SK-N-MC (cell line): ENCODE measurements at regions not wholly inside any gene's neighbourhood (a gene's known extent, or its start where the extent isn't known, plus 50 kb on each side); places are given as distances from the start of the nearest gene placed in this dataset.

Source experiments
- EZH2 ChIP-seq: fragments of 200-600 bp; sonication (generic); IDR thresholded peaks from one replicate; pipeline ENCODE4 v1.6.1; 2017; ENCODE audit warnings: antibody characterized with exemption
- FOXP2 ChIP-seq: optimal IDR thresholded peaks from 2 replicates; pipeline ENCODE3; 2011; ENCODE audit warnings: mild to moderate bottlenecking, moderate library complexity; ENCODE audit not compliant: insufficient read depth; ENCODE audit errors: extremely low read length, control extremely low read depth
- POLR2AphosphoS5 ChIP-seq: IDR thresholded peaks from 2 replicates; pipeline ENCODE4 v1.6.1; 2012; ENCODE audit warnings: mild to moderate bottlenecking, low read depth, low read length, borderline replicate concordance

GRCh38 chr2:220476877-220477276 lies 849.4 kb downstream of the SLC4A3 start:
- no peak for TF ChIP-seq EZH2
- no peak for TF ChIP-seq POLR2AphosphoS5
- TF ChIP-seq FOXP2 = no peak
